ENCODE measurements at regions not wholly inside any gene's neighbourhood (a gene's known extent, or its start where the extent isn't known, plus 50 kb on each side); places are given as distances from the start of the nearest gene placed in this dataset.
A peak's percentile ranks its signal among the peaks of the same experiment; 100 is the strongest.

DNA sequence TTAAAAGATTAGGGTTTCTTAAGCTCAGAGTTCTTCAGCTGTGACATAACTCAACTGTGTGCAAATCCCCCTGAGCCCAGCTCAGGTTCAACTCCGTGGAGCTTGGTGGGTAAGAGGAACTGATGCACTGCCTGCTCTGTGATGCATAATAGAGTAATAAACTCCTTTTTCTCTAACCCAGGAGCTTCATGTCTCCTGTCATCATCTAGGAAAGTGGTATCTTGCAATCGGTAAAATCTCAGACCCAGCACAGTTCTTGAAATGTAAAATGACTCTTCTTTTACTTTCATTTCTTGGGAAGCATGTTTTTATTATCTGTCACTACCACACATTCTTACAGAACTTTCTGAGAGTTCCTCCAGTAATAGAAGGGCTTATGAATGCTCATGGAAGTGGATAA lies 123.8 kb upstream of the PCDH9 start:
- no peak for DNase-seq (ENCODE audit: low spot score)

DNA sequence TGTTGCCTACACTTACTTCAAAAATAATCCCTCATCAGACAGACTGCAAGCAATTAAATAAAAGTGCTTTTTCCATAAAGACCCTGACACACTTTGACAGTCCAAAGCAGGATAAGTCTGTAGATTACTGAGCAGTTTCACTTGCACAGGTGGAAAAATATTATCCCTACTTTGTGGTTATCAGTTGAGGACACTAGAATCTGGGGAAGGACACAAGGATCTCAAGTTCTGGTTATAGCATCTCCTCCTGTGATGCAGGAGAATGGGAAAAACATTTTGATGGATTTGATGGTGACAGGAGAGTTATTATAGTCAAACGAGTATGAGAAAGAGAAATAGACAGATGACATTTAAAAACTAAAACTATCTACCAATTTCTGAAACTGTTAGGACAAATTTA lies 122.9 kb upstream of the PCDH9 start:
- no peak for DNase-seq (ENCODE audit: low spot score)

DNA sequence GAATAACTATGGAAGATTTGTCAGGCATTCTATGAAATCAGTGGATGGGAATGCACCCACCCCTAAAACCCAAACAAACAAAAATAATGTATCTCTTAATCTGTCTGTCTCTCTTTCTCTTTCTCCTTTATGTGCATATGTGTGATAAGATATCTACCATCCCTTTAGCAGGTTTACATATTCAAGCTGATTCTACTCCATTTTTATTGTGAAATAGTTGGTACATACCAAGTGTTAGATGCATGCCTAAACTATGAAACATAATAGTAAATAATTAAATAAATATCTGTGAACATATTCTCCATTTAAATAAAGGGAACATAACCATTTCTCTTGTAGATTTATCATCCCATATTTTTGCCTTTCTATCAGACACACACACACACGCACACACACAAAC lies 121.8 kb upstream of the PCDH9 start:
- DNase-seq (ENCODE audit: low spot score): no peak

DNA sequence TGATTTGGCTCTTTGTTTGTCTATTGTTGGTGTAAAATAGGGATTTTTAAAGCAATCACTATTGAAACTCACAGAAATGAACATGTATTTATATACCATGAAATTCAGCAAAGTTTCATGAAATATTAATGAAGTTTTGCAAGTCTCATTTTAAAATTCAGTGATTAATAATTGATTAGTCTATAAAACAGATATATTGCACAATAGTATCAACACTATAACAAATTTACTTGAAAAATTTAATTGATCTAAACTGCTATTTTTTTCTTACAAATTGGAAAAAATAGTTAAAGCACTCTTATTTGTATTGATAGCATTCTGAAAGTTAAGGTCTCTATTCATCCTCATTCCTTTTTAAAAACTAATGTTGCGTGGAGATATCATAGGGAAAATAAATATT lies 121.0 kb upstream of the PCDH9 start:
- DNase-seq (ENCODE audit: low spot score): no peak

DNA sequence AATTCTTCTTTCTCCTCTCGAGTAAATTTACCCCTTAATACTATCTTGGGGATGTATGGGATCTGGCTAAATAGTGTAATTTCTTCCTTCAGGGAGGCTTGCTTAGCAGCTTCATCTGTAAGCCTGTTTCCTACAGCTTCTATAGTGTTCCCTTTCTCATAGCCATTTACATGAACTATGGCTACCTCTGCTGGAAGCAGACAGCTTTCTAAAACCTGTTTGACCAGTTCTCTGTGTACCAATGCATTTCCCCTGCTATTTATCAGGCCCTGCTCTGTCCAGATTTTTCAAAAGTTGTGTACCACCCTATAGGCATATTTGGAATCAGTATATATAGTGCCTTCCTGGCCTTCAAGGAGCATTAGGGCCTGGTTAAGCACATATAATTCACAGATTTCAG lies 113.6 kb upstream of the PCDH9 start:
- no peak for DNase-seq (ENCODE audit: low spot score)

DNA sequence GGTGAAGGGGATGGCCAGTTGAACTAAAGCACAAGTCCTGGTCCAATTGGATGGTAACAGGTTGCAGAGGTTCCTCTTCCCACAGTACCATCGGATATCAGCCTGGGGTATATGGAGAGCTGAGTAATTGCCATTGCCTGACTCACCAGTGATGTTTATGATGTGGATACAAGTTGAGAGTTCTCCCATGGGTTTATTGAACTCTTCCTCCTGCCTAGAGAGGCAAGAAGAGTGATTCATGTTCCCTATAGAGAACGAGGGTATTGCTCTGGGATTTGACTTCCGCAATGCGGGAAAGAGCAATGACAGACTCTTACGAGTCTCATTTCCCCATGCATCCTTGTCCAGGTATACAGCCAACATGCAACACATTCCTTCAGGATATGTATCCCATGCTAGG lies 111.3 kb upstream of the PCDH9 start:
- no peak for DNase-seq (ENCODE audit: low spot score)

DNA sequence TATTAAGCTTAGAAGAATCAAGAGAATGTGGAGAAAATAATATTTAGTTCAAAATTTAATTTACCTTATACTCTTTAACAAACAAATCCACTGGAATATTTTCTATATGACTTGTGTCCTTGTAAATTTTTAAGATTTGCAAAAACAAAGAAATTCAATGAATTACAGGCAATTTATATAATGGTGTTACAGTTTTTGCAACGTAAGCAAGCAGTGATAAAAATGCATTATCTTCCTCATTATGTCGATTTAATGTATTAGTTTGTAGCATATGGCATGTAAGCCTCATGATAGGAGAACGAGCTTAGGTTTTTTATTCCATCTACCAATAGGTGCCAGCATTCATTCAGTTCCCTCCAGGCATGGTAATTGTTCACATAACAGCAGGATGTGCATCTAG lies 100.0 kb upstream of the PCDH9 start:
- no peak for DNase-seq (ENCODE audit: low spot score)

DNA sequence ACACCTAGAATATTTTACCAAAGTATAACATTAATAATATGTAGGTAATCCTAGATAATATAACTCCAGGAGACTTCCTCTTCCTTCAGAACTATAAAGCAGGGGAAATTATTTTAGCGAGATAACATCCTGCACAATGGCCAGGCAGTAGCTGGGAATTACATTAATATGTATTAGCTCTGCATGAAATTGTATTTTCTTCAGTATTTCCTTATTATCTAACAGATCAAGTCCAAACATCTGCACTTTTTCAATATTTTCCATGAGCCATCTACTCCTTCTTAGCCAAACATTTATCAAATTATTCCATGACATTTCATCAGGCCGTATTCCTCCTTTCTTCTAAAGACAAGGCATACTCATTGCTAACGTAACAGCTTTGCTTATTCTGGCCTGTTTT lies 98.8 kb upstream of the PCDH9 start:
- DNase-seq (ENCODE audit: low spot score): no peak

DNA sequence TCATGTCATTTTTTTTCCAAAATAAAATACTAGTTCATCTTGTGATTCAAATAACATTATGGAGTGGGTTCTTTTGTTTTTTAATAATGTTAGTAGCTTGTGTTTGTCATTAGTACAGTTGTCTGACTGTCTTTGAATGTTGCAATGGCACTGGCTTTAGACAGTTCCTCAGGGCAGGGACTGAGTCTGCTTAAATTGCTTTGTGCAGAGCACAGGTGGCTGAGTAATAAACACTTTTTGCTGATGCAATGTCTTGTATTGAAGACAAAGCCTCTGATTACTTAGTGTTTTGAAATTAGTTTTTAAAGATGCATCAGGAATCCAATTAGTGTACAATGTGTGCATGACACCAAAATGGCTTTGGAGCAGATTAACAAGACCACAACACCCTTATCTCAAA lies 88.7 kb upstream of the PCDH9 start:
- no peak for DNase-seq (ENCODE audit: low spot score)

DNA sequence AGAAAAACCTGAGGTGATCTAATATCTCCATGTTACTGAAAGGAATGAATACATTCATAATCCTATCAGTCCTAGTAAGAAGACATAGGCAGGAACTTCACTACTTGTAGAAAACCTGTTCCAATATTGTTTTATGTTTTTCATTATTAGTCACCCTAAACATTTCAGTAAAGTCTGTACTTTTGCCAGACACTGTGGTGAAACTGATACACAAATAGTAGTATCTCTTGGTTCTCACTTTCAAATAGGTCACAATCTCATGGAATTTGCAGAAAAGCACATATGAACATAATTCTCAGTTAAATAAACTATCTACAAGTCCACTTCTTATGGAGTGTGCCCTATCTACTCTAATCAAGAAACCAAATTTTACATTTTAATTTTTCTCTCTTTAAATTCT lies 88.3 kb upstream of the PCDH9 start:
- DNase-seq (ENCODE audit: low spot score): no peak

DNA sequence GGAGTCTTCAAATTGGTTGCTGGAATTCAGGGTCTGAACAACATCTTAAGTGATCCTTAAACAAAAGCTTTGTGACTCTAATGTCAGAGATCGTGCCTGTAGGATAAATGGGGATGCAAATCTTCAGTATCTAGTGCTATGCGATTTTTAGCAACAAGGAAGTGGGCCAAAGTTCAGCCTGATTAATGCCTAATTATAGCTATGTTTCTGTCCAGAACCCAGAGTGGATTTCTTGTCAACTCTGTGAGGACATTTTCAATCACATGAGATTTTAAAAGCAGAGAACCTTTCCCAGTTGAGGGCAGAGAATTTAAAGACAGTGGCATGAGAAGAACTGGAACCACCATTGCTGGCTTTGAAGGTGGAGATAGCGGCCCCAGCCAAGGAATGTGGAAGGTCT lies 84.3 kb upstream of the PCDH9 start:
- DNase-seq (ENCODE audit: low spot score): no peak

DNA sequence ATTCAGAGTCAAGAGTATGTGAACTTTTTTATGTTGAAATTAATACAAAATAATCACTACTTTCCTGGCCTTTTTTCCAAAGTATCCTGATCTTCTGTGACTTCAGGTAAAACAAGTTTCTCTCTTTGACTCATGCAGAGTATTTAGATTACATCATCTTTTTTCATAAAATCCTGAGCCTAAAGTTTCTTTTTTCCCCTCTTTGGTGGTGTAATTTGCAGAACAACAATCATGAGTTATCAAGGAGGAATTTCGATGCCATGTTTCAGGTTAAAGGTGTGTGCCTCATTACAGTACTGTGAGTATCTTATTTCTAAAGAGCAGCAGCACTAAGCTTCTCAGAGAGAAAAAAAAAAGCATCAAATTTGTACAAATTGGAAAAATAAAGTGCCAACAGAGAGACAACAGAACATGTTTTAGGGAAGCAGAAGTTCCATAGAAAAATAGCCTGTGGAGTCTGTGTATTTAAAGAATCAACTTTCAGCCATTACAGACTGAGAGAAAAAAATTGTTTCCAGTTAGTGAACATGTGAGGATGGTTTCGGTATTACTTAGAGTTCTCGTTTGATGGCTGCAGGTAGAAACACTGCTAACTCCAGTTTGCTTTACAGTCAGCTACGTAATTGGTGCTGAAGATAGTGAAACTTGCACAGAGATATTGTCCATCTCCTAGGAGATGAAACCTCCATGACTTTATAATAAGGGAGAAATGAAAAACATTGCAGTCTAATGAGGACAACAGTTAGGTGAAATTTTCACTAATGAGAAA lies 78.1 kb upstream of the PCDH9 start:
- DNase-seq (ENCODE audit: low spot score): no peak

DNA sequence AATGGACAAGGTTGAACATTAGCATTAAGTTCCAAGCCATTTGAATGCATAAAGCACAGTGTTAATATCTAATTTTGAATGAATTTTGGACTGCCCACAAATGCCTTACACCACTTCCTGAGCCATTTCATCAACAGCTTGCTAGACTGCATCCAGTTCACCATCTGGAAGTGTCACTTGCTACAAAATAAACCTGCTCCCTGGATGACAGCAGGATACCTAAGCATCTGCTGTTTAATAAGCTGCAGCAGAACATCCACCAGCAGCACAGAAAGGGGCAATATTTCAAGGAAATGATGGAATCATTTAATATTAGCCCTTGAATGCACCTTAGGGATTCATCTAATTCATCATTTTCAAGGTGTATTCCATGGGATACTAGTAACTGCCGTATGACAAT lies 76.6 kb upstream of the PCDH9 start:
- DNase-seq (ENCODE audit: low spot score): no peak

DNA sequence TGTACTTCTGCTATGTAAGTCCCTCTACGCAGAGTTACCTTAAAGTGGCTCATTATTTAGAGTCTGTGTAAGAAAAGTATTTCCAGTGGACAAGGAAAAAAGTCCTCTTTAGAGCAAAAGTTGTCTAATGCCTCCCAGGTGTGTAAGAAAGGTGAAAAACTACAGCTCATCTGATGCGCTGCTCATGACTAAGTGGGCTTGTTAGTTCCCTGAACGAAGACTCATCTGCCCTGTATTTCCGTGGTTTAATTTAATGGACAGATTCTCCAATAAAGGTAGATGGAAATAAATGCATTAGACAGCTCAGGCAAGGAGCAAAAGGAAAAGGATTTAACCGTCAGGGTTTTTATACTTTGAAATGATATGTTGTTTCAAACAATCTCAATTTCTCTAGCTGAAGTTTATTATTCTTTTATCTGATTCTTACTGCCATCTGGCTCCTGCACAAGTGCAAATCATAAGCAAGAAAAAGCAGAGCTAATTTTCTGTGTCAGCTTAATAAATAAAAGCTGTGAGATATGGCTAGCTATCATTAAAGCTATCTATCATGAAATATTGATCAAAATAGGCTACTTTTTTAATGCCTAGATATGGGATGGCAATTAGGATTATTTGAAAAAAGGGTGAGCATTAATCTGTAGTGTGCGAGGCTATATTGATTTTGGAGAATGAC lies 73.7 kb upstream of the PCDH9 start:
- DNase-seq (ENCODE audit: low spot score): no peak

DNA sequence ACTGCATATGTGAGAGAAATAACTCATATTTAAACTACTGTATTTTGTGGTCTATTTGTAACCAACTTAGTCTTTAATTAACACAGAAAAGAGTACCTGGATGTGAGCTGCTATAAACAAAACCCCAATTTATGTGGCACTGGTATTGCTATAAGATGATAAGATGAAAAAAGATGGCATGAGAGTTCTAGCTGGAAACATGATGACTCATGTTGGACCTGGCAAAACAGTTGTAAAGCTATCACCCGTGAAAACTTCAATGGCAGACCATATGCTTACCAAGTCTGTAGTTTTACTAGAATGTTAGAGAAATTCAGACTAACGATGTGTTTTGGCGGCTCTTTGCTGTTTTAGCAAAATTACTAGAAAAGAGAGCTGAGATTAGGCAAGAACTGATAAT lies 69.6 kb upstream of the PCDH9 start:
- no peak for DNase-seq (ENCODE audit: low spot score)

DNA sequence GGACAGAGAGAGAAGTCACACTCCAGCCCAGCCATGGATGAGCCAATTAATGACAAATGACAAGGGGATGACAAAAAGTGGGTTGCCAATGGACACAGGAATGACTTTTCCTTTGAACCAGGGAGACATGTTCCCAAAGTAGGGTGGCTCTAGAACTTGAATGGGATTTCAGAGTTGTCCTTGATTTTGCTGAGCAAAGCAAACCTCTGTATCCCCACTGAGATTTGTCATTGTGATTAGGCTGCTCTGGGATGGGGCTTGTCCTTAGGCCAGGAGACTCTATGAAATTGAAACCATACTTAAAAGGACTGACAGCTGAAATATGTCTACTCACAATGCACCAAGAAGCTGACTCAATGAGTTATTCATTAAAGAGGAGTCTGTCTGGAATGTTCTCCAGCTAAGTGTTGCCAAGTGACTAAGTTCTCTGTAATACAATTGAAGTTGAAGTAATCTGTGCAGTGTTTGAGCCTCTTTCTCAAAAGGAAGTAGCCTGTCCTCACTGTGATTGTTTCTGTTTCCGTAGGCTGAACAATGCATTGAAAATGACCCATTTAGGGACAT lies 69.0 kb upstream of the PCDH9 start:
- peak; percentile 73 for DNase-seq (ENCODE audit: low spot score)

DNA sequence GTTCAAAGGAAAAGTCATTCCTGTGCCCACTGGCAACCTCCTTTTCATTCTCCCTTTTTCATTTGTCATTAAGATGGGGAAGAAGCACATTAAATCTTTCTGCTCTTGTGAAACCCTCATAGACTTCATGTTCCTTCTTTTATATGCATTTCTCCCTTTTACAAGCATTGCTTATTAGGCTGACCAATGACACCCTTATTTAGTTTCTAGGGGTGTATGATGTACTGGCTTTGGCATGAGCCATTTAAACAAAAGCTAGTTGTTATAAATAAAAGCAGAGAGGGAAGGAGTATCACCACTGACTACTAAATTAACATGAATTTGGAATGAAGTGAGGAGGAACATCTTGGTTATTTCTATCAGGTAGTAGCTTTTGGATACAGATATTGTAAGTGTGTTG lies 68.2 kb upstream of the PCDH9 start:
- no peak for DNase-seq (ENCODE audit: low spot score)

DNA sequence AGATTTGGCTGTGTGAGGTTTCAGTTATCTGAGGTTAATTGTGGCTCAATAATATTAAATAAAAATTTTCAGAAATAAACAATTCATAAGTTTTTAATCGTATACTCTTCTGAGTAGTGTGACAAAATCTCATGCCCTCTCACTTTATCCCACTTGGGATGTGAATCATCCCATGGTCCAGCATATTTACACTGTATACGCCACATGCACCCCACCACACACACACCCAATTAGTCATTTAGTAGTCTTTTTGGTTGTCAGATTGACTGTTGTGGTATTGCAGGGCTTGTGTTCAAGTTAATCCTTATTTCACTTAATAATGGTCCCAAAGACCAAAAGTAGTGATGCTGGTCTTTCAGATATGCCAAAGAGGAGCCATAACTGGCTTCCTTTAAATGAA lies 66.4 kb upstream of the PCDH9 start:
- no peak for DNase-seq (ENCODE audit: low spot score)

DNA sequence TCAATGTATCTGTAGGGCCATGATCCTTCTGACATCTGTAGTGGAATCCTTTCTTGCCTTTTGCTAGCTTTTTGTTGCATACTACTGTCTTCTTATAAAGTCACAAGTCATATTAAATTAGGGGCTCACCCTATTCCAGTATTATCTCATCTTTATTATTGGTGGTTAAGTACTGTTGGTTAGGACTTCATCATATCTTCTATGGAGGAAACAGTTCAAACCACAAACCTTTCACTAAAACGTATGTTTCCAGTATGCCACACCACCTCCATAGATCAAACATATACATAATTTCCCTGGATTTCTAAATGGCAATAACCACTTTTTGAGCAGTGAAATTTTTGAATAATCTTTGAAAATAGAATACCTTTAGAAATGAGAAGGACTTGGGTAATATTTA lies 62.8 kb upstream of the PCDH9 start:
- DNase-seq (ENCODE audit: low spot score): no peak

DNA sequence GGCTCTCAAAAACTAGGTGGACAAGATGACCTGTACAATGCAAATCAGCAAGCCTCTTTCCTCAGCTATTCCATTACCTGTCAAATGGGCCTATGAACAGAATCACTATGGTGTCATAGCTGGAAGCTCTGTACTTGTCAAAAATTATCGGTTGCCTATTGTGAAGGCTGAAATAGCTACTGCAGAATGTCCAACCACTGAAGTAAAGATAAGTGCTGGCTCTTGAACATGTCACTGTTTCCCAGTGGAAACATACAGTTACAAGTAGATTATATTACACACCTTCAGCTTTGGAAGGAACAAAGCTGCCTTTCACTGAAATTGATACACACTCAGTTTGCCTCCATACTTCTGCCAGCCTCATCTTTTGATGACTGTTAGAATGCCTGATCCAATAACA lies 55.5 kb upstream of the PCDH9 start:
- no peak for DNase-seq (ENCODE audit: low spot score)

DNA sequence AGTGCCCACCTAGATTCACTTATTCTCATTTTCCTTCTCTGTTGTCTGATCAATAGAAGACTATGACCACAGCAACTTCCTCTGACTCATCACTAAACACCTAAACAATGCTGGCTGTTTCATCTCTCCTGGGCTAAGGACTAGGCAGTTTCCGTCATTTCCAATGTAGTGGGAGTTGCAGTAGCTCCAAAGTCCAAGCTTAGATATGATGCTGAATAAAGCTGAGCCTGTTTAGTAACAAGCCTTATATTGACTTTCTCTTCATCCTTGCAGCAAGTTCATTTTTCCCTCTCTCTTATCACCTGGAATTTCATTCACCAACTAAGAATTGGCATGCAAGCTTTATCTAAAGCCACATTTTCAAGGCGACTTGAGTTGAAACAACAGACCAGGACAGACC lies 53.5 kb upstream of the PCDH9 start:
- DNase-seq (ENCODE audit: low spot score): no peak

DNA sequence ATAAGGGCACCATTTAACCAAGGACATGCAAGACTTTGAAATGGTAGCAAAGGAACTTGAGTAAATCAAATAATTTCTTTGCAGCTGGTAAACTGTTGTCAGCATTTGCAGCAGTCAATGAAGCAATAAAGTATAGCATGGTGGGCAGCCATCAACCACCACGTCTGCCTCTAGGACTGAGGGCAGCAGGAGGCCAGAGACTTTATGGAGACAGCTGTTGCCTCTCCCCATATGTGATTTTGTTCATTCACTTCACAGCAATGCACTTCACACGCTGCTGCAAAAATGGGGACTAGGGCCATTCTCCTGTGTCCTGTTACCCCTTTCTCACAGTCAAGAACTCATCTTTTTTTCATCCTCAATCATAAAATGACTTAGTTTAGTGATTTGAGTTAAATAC lies 51.3 kb upstream of the PCDH9 start:
- DNase-seq (ENCODE audit: low spot score): no peak
